Ishikawa (cell line): ENCODE measurements at regions not wholly inside any gene's neighbourhood (a gene's known extent, or its start where the extent isn't known, plus 50 kb on each side); places are given as distances from the start of the nearest gene placed in this dataset.

Experiments used
- CEBPB ChIP-seq: IDR thresholded peaks from 2 replicates; pipeline ENCODE4 v1.6.1; 2012
- CREB1 ChIP-seq: IDR thresholded peaks from 2 replicates; pipeline ENCODE4 v1.6.1; 2012; ENCODE audit warnings: low read depth
- EGR1 ChIP-seq: IDR thresholded peaks from 2 replicates; pipeline ENCODE4 v1.6.1; 2012
- EP300 ChIP-seq: IDR thresholded peaks from 2 replicates; pipeline ENCODE4 v1.6.1; 2012; ENCODE audit warnings: borderline replicate concordance
- FOXM1 ChIP-seq: IDR thresholded peaks from 2 replicates; pipeline ENCODE4 v1.6.1; 2012; ENCODE audit warnings: low read depth, borderline replicate concordance
- MAX ChIP-seq: IDR thresholded peaks from 2 replicates; pipeline ENCODE4 v1.6.1; 2012
- NFIC ChIP-seq: IDR thresholded peaks from 2 replicates; pipeline ENCODE4 v1.6.1; 2012
- RAD21 ChIP-seq: IDR thresholded peaks from 2 replicates; pipeline ENCODE4 v1.6.1; 2012; ENCODE audit warnings: low read depth
- REST ChIP-seq: IDR thresholded peaks from 2 replicates; pipeline ENCODE4 v1.6.1; 2012; ENCODE audit warnings: low read depth, mild to moderate bottlenecking
- TAF1 ChIP-seq: IDR thresholded peaks from 2 replicates; pipeline ENCODE4 v1.6.1; 2012; ENCODE audit warnings: low read depth, mild to moderate bottlenecking
- TCF12 ChIP-seq: IDR thresholded peaks from 2 replicates; pipeline ENCODE4 v1.6.1; 2012; ENCODE audit warnings: low read depth
- TEAD4 ChIP-seq: IDR thresholded peaks from 2 replicates; pipeline ENCODE4 v1.6.1; 2012
- USF1 ChIP-seq: IDR thresholded peaks from 2 replicates; pipeline ENCODE4 v1.6.1; 2012
- YY1 ChIP-seq: IDR thresholded peaks from 2 replicates; pipeline ENCODE4 v1.6.1; 2012; ENCODE audit warnings: low read depth
- ZBTB7A ChIP-seq: IDR thresholded peaks from 2 replicates; pipeline ENCODE4 v1.6.1; 2012; ENCODE audit warnings: low read depth

GRCh38 chr4:114088481-114088880 is 109.0 kb upstream of the ARSJ start:
- no peak for TF ChIP-seq EGR1
- no peak for TF ChIP-seq CREB1
- no peak for TF ChIP-seq TAF1
- no peak for TF ChIP-seq USF1
- no peak for TF ChIP-seq RAD21
- TF ChIP-seq FOXM1: no peak
- no peak for TF ChIP-seq CEBPB
- no peak for TF ChIP-seq REST
- TF ChIP-seq TCF12: no peak
- TF ChIP-seq TEAD4: no peak
- no peak for TF ChIP-seq NFIC

GRCh38 chr4:114091546-114091945 is 112.1 kb upstream of the ARSJ start:
- TF ChIP-seq EP300 (no peak), TAF1 (no peak), TCF12 (no peak), MAX (no peak), CREB1 (no peak), FOXM1 (no peak), REST (no peak), EGR1 (no peak), ZBTB7A (no peak), TEAD4 (no peak), RAD21 (no peak), NFIC (no peak)

GRCh38 chr4:114093221-114093715 is 113.8 kb upstream of the ARSJ start:
- no peak for TF ChIP-seq MAX
- no peak for TF ChIP-seq ZBTB7A
- no peak for TF ChIP-seq REST
- no peak for TF ChIP-seq NFIC
- TF ChIP-seq CEBPB: no peak
- no peak for TF ChIP-seq TCF12
- TF ChIP-seq CREB1: no peak
- no peak for TF ChIP-seq TAF1
- TF ChIP-seq USF1: no peak
- no peak for TF ChIP-seq EP300
- TF ChIP-seq YY1: no peak
- TF ChIP-seq EGR1: no peak
- TF ChIP-seq TEAD4: no peak
- no peak for TF ChIP-seq RAD21
- no peak for TF ChIP-seq FOXM1

- TF ChIP-seq YY1 (no peak), RAD21 (no peak), FOXM1 (no peak), USF1 (no peak), EP300 (no peak), TAF1 (no peak), TCF12 (no peak), ZBTB7A (no peak), REST (no peak), NFIC (no peak), CREB1 (no peak), TEAD4 (no peak), MAX (no peak), CEBPB (no peak), EGR1 (no peak)
Measured at GRCh38 chr4:114100288-114101031, 121.0 kb upstream of the ARSJ start.
